GM12878 (cell line): ENCODE measurements at regions not wholly inside any gene's neighbourhood (a gene's known extent, or its start where the extent isn't known, plus 50 kb on each side); places are given as distances from the start of the nearest gene placed in this dataset.

Experiments used
- ATAC-seq: fragments of 200-7000 bp; cut with Tn5 transposase; 3 replicates; pipeline ENCODE4 v1.9.1; 2020; ENCODE audit warnings: mild to moderate bottlenecking, moderate library complexity
- BruUV-seq: library from RNA; stranded (reverse); fragments of 400-500 nt; replicated peaks from 2 replicates; lab custom pipeline; 2021; lab: Mats Ljungman, UMichigan
- CTCF ChIA-PET: fragments of 300-600 bp; sonication (Branson Sonifier 250); formaldehyde crosslinking; extraction: SDS; loops from one replicate; lab custom pipeline; 2021; ENCODE audit warnings: inconsistent platforms; lab: Yijun Ruan, JAX
- POLR2A ChIA-PET: fragments of 350-600 bp; formaldehyde crosslinking; extraction: SDS; loops from one replicate; lab custom pipeline; 2021; ENCODE audit warnings: inconsistent platforms; lab: Charles Lee
- RAD21 ChIA-PET: fragments of 300-600 bp; sonication (Branson Sonifier 250); formaldehyde crosslinking; loops from one replicate; lab custom pipeline; 2023; ENCODE audit warnings: antibody characterized with exemption; ENCODE audit not compliant: unreplicated experiment; lab: Charles Lee
- SMC1A ChIA-PET: fragments of 300-600 bp; sonication (Branson Sonifier 250); formaldehyde crosslinking; loops from one replicate; lab custom pipeline; 2023; ENCODE audit not compliant: unreplicated experiment, uncharacterized antibody; lab: Charles Lee
- DNase-seq: peaks from one replicate; pipeline ENCODE4 v3.0.0-alpha.2; 2011; ENCODE audit warnings: low read depth, low spot score
- FAIRE-seq: peaks from 3 replicates; lab custom pipeline; 2011; peaks lifted over from hg19 to GRCh38; lab: Jason Lieb, UNC
- H2AFZ ChIP-seq: 2 replicates; pipeline ENCODE4 v1.6.0; 2011; ENCODE audit warnings: low read depth, low read length, control low read depth; ENCODE audit not compliant: control insufficient read depth
- H3K27ac ChIP-seq: 2 replicates; pipeline ENCODE4 v1.5.1; 2011; ENCODE audit warnings: control low read depth; ENCODE audit not compliant: control insufficient read depth, insufficient read depth
- H3K27me3 ChIP-seq, 2 experiments: replicated peaks in 1 of 2; 2 replicates each; pipeline versions ENCODE4 v1.6.0 to v1.6.1; 2011; ENCODE audit warnings: low read length in 1 of 2; ENCODE audit not compliant: control insufficient read depth in 2 of 2, insufficient read depth in 2 of 2
- H3K36me3 ChIP-seq, 2 experiments: 2 replicates each; pipeline ENCODE4 v1.5.1; 2011; ENCODE audit warnings: low read length in 1 of 2; ENCODE audit not compliant: control insufficient read depth in 2 of 2, insufficient read depth in 2 of 2
- H3K4me1 ChIP-seq: 2 replicates; pipeline ENCODE4 v1.6.1; 2011; ENCODE audit warnings: mild to moderate bottlenecking, low read length, moderate library complexity, mixed read lengths; ENCODE audit not compliant: control insufficient read depth, insufficient read depth
- H3K4me2 ChIP-seq: 2 replicates; pipeline ENCODE4 v1.6.0; 2011; ENCODE audit warnings: control low read depth; ENCODE audit not compliant: control insufficient read depth, insufficient read depth
- H3K4me3 ChIP-seq: fragments of 200-600 bp; sonication (generic); 2 replicates; pipeline ENCODE4 v1.5.1; 2016
- H3K79me2 ChIP-seq: 2 replicates; pipeline ENCODE4 v1.6.0; 2011; ENCODE audit warnings: low read length; ENCODE audit not compliant: control insufficient read depth, insufficient read depth
- H3K9ac ChIP-seq: 2 replicates; pipeline ENCODE4 v1.8.0; 2011; ENCODE audit warnings: low read length, control low read depth, mixed read lengths; ENCODE audit not compliant: control insufficient read depth, insufficient read depth
- H3K9me3 ChIP-seq: replicated peaks from 3 replicates; pipeline ENCODE4 v1.5.1; 2011; ENCODE audit warnings: mild to moderate bottlenecking, low read length; ENCODE audit not compliant: control insufficient read depth, insufficient read depth
- H4K20me1 ChIP-seq: 2 replicates; pipeline ENCODE4 v1.6.0; 2011; ENCODE audit not compliant: control insufficient read depth, insufficient read depth
- CEBPB ChIP-seq, 2 experiments: fragments of 150-350 bp in 1 of 2; IDR thresholded peaks; 2 replicates each; pipeline ENCODE4 v1.6.1; 2012 to 2014; ENCODE audit warnings: low read depth in 2 of 2, low read length in 2 of 2, borderline replicate concordance in 1 of 2, inconsistent platforms in 1 of 2
- CREB1 ChIP-seq: IDR thresholded peaks from 2 replicates; pipeline ENCODE4 v1.6.1; 2012; ENCODE audit warnings: low read depth, mild to moderate bottlenecking, inconsistent platforms
- E4F1 ChIP-seq: fragments of 450-650 bp; IDR thresholded peaks from 2 replicates; pipeline ENCODE4 v1.6.1; 2018; ENCODE audit warnings: borderline replicate concordance, mild to moderate bottlenecking; ENCODE audit not compliant: partially characterized antibody
- ETV6 ChIP-seq, 2 experiments: fragments of 450-650 bp in 1 of 2; IDR thresholded peaks in 1 of 2; conservative IDR thresholded peaks in 1 of 2; 2 replicates each; pipeline ENCODE4 v1.6.1; 2014; ENCODE audit warnings: antibody characterized with exemption in 1 of 2, borderline replicate concordance in 1 of 2, low read depth in 1 of 2, mild to moderate bottlenecking in 1 of 2, moderate library complexity in 1 of 2
- FOS ChIP-seq: IDR thresholded peaks from 3 replicates; pipeline ENCODE4 v1.6.1; 2011; ENCODE audit warnings: borderline replicate concordance; ENCODE audit not compliant: insufficient read length; ENCODE audit errors: extremely low read depth
- HDAC2 ChIP-seq: fragments of 200-600 bp; sonication (generic); IDR thresholded peaks from 2 replicates; pipeline ENCODE4 v1.6.1; 2017
- HDAC6 ChIP-seq: fragments of 200-600 bp; sonication (generic); IDR thresholded peaks from one replicate; pipeline ENCODE4 v1.8.0; 2017; ENCODE audit warnings: antibody characterized with exemption; ENCODE audit not compliant: unreplicated experiment
- HDGF ChIP-seq: fragments of 450-650 bp; IDR thresholded peaks from 2 replicates; pipeline ENCODE4 v1.6.1; 2016; ENCODE audit warnings: antibody characterized with exemption
- IRF3 ChIP-seq: fragments of 450-650 bp; IDR thresholded peaks from 2 replicates; pipeline ENCODE4 v1.6.1; 2014; ENCODE audit warnings: mild to moderate bottlenecking
- KDM1A ChIP-seq: fragments of 200-600 bp; sonication (generic); IDR thresholded peaks from 2 replicates; pipeline ENCODE4 v1.6.1; 2016; ENCODE audit warnings: borderline replicate concordance
- NBN ChIP-seq: fragments of 450-650 bp; IDR thresholded peaks from 2 replicates; pipeline ENCODE4 v1.6.1; 2016
- NR2C1 ChIP-seq: fragments of 450-650 bp; IDR thresholded peaks from 2 replicates; pipeline ENCODE4 v1.6.1; 2017; ENCODE audit warnings: antibody characterized with exemption, mild to moderate bottlenecking, moderate library complexity
- PML ChIP-seq: IDR thresholded peaks from 2 replicates; pipeline ENCODE4 v1.6.1; 2012; ENCODE audit warnings: low read length, inconsistent platforms
- RAD51 ChIP-seq: fragments of 450-650 bp; IDR thresholded peaks from 2 replicates; pipeline ENCODE4 v1.6.1; 2016; ENCODE audit warnings: moderate library complexity, mild to moderate bottlenecking, inconsistent platforms
- RBBP5 ChIP-seq: fragments of 200-600 bp; sonication (generic); conservative IDR thresholded peaks from 2 replicates; pipeline ENCODE4 v1.6.1; 2016
- RFX5 ChIP-seq: IDR thresholded peaks from 2 replicates; pipeline ENCODE4 v1.6.1; 2011; ENCODE audit warnings: low read depth, low read length, improper control_type of control experiment
- SMAD5 ChIP-seq: IDR thresholded peaks from 2 replicates; pipeline ENCODE4 v1.6.1; 2016; ENCODE audit warnings: antibody characterized with exemption, low read depth
- STAT1 ChIP-seq: fragments of 450-650 bp; conservative IDR thresholded peaks from 2 replicates; pipeline ENCODE4 v1.6.1; 2014; ENCODE audit warnings: antibody characterized with exemption, mild to moderate bottlenecking
- TAF1 ChIP-seq: IDR thresholded peaks from 2 replicates; pipeline ENCODE4 v1.6.1; 2011; ENCODE audit warnings: mild to moderate bottlenecking, low read depth, low read length, borderline replicate concordance
- TCF3 ChIP-seq: IDR thresholded peaks from 2 replicates; pipeline ENCODE4 v1.6.1; 2012; ENCODE audit warnings: low read depth, mild to moderate bottlenecking, low read length, borderline replicate concordance; ENCODE audit not compliant: insufficient read depth
- YBX1 ChIP-seq: fragments of 450-650 bp; IDR thresholded peaks from 2 replicates; pipeline ENCODE4 v1.6.1; 2016; ENCODE audit warnings: antibody characterized with exemption
- ZNF207 ChIP-seq: fragments of 450-650 bp; IDR thresholded peaks from 2 replicates; pipeline ENCODE4 v1.6.1; 2014; ENCODE audit warnings: antibody characterized with exemption, mild to moderate bottlenecking, borderline replicate concordance
- ZNF274 ChIP-seq: IDR thresholded peaks from one replicate; pipeline ENCODE4 v1.8.0; 2011; ENCODE audit not compliant: insufficient read length, insufficient read depth
- ZNF622 ChIP-seq: fragments of 450-650 bp; IDR thresholded peaks from 2 replicates; pipeline ENCODE4 v1.6.1; 2017; ENCODE audit warnings: mild to moderate bottlenecking, inconsistent platforms
- ZZZ3 ChIP-seq: IDR thresholded peaks from 2 replicates; pipeline ENCODE4 v1.6.1; 2011; ENCODE audit warnings: low read depth; ENCODE audit not compliant: control insufficient read depth, insufficient read length
- whole genome bisulfite sequencing: methylation state at CpG from one replicate; pipeline ENCODE4 v1.1.6; 2016; ENCODE audit warnings: low lambda C conversion rate; ENCODE audit not compliant: insufficient replicate concordance, insufficient coverage; ENCODE audit errors: missing lambda C conversion rate; 5-methylcytosine and 5-hydroxymethylcytosine counted together
- in situ Hi-C: fragments of 300-500 bp; cut with MboI; formaldehyde crosslinking; loops from 9 replicates; pipeline ENCODE4 v1.14.3; 2018; ENCODE audit warnings: mixed read lengths
- intact Hi-C: fragments of 100-400 bp; cut with micrococcal nuclease; formaldehyde crosslinking; loops from one replicate; pipeline ENCODE4 v1.14.2; 2022; ENCODE audit not compliant: unreplicated experiment

GRCh38 chrX:21132686-21133393, 241.4 kb upstream of the CNKSR2 start (continued):
- TF ChIP-seq E4F1 (no peak), NBN (no peak), RBBP5 (no peak), TAF1 (no peak), CEBPB (IDR thresholded peaks at IDR 0.05; ENCODE audit: borderline replicate concordance in 1 of 2, low read depth in 2 of 2, low read length in 2 of 2) (no peak), STAT1 (no peak), SMAD5 (no peak), YBX1 (no peak), HDAC6 (no peak), NR2C1 (no peak)

GRCh38 chrX:21150208-21150607, 224.0 kb upstream of the CNKSR2 start:
- no TSS peak for BruUV-seq
- H3K79me2 ChIP-seq, result no peaks in the 10 kb centered on the region
- H3K4me2 ChIP-seq, result no peak overlapping the region
- no peaks in the 10 kb centered on the region for H3K9me3 ChIP-seq
- DNase-seq (no peak), FAIRE-seq (no peak), ATAC-seq (no peak)
- intact Hi-C loops, result no loop called here
- no peaks in the 10 kb centered on the region for H3K27me3 ChIP-seq
- 0% methylated on average over 3 of the region's 3 CpGs for WGBS
- RAD21 ChIA-PET, result no interaction called here
- H3K27ac ChIP-seq, result no peak overlapping the region
- SMC1A ChIA-PET, result interaction anchor here (1.0 kb wide), 2 partner anchors 11 to 25 kb away, joined by 3 read pairs; no protein-coding TSS in a partner anchor
- H4K20me1 ChIP-seq, result no peaks in the 10 kb centered on the region
- CTCF ChIA-PET, result no interaction called here
- no peak overlapping the region for H3K4me3 ChIP-seq
- H3K36me3 ChIP-seq, result no peaks in the 10 kb centered on the region
- in situ Hi-C loops, result no loop called here
- POLR2A ChIA-PET, result no interaction called here
- H3K4me1 ChIP-seq, result no peaks in the 10 kb centered on the region
- H2AFZ ChIP-seq, result no peak overlapping the region
- no peak overlapping the region for H3K9ac ChIP-seq
- TF ChIP-seq RFX5, result no peak
- TF ChIP-seq HDGF, result no peak
- no peak for TF ChIP-seq PML
- no peak for TF ChIP-seq ZNF207
- no peak for TF ChIP-seq IRF3
- no peak for TF ChIP-seq ETV6 (conservative IDR thresholded peaks at IDR 0.05 in 1 of 2, IDR thresholded peaks at IDR 0.05 in 1 of 2; ENCODE audit: borderline replicate concordance in 1 of 2, low read depth in 1 of 2)
- no peak for TF ChIP-seq FOS
- no peak for TF ChIP-seq TCF3
- no peak for TF ChIP-seq CREB1
- TF ChIP-seq NR2C1, result no peak
- no peak for TF ChIP-seq ZNF274
- TF ChIP-seq KDM1A, result no peak
- no peak for TF ChIP-seq ZNF622
- TF ChIP-seq ZZZ3, result no peak
- TF ChIP-seq HDAC2, result no peak
- TF ChIP-seq RAD51, result no peak
